ENCODE measurements at regions not wholly inside any gene's neighbourhood (a gene's known extent, or its start where the extent isn't known, plus 50 kb on each side); places are given as distances from the start of the nearest gene placed in this dataset.

DNA sequence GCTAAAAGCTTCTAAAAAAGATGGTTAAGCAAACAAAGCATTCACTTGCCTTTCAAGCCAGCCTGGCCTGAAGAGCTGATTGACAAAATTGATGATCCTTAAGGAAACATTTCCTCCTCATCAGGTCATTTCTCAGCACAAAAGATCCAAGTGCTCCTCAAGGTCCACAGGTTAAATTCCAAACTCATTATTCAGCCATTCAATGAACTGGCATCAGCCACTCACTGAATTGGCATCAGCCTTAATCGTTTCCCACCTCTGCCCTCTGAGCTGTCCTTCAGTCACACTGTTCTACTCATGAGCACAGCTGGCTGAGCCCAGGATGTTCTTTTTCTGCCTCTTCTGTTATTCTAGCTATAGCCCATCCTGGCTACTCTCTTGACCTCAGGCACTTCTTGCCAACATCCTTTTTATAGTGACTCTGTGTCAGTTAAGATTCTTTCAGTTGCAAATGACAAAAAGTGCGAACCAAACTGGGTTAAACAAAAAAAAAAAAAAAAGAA lies 147.5 kb downstream of the RAB11FIP2 start:
- no peak overlapping the region for H3K27ac ChIP-seq (ENCODE audit: low read depth, low read length)
- no peaks in the 10 kb centered on the region for H3K36me3 ChIP-seq (ENCODE audit: control insufficient read depth in 1 of 2, insufficient read depth in 2 of 2, low read length in 2 of 2)
- no peak overlapping the region for H3K4me3 ChIP-seq (ENCODE audit: low read depth in 1 of 2, low read length in 2 of 2)
- H3K9me3 ChIP-seq (ENCODE audit: control insufficient read depth in 1 of 2, low read length in 2 of 2): no peaks in the 10 kb centered on the region
- no peak overlapping the region for H3K9ac ChIP-seq (ENCODE audit: low read depth in 1 of 2, low read length in 2 of 2)
- H3K4me1 ChIP-seq (ENCODE audit: control insufficient read depth in 1 of 2, insufficient read depth in 2 of 2, low read length in 2 of 2): no peaks in the 10 kb centered on the region
- no peaks in the 10 kb centered on the region for H3K27me3 ChIP-seq (ENCODE audit: control insufficient read depth in 1 of 2, insufficient read depth in 2 of 2, low read length in 2 of 2)

DNA sequence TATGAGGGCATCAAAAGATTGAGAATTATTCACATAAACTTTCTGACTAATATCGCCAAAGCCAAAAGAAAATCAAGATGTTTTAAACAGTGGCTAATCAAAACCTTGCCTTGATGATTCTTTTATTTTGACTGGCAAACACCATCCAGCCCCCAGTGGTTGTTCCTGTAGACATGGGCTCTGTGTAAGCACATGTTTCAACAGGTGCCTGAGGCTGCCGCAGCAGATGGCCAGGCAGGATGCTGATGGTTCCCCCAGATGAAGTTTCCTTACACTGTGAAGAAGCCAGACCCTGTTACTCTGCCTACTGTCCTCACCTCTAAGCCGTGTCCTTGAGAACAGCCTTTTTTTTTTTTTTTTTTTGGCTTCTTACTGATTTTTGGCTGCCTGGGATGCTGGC lies 146.5 kb downstream of the RAB11FIP2 start:
- Histone ChIP-seq H3K9me3 (ENCODE audit: control insufficient read depth in 1 of 2, low read length in 2 of 2) (no peaks in the 10 kb centered on the region), H3K4me1 (ENCODE audit: control insufficient read depth in 1 of 2, insufficient read depth in 2 of 2, low read length in 2 of 2) (no peaks in the 10 kb centered on the region), H3K27me3 (ENCODE audit: control insufficient read depth in 1 of 2, insufficient read depth in 2 of 2, low read length in 2 of 2) (no peaks in the 10 kb centered on the region), H3K36me3 (ENCODE audit: control insufficient read depth in 1 of 2, insufficient read depth in 2 of 2, low read length in 2 of 2) (no peaks in the 10 kb centered on the region), H3K9ac (ENCODE audit: low read depth in 1 of 2, low read length in 2 of 2) (no peak overlapping the region), H3K4me3 (ENCODE audit: low read depth in 1 of 2, low read length in 2 of 2) (no peak overlapping the region), H3K27ac (ENCODE audit: low read depth, low read length) (no peak overlapping the region)

DNA sequence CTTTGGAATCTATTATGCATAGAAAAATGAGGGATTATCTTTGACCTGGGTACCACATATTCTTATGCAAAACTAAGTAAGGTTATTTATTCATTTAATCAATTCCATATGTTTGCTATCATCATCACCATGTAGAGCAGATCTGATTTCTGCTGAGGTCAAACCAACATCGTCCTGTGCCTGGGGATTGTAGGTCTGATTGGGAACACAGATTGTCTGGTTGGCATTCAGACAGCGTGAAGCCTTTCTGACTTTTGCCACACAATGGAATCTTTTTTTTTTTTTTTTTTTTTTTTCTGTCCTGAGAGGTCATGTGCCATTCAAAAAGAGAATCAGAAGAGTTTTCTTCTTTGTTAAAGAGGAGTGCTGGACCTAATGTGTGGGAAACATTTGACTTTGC lies 142.9 kb downstream of the RAB11FIP2 start:
- Histone ChIP-seq H3K9ac (ENCODE audit: low read depth in 1 of 2, low read length in 2 of 2) (no peak overlapping the region), H3K4me3 (ENCODE audit: low read depth in 1 of 2, low read length in 2 of 2) (no peak overlapping the region), H3K4me1 (ENCODE audit: control insufficient read depth in 1 of 2, insufficient read depth in 2 of 2, low read length in 2 of 2) (no peaks in the 10 kb centered on the region), H3K27me3 (ENCODE audit: control insufficient read depth in 1 of 2, insufficient read depth in 2 of 2, low read length in 2 of 2) (no peaks in the 10 kb centered on the region), H3K27ac (ENCODE audit: low read depth, low read length) (no peak overlapping the region), H3K9me3 (ENCODE audit: control insufficient read depth in 1 of 2, low read length in 2 of 2) (no peaks in the 10 kb centered on the region), H3K36me3 (ENCODE audit: control insufficient read depth in 1 of 2, insufficient read depth in 2 of 2, low read length in 2 of 2) (no peaks in the 10 kb centered on the region)

DNA sequence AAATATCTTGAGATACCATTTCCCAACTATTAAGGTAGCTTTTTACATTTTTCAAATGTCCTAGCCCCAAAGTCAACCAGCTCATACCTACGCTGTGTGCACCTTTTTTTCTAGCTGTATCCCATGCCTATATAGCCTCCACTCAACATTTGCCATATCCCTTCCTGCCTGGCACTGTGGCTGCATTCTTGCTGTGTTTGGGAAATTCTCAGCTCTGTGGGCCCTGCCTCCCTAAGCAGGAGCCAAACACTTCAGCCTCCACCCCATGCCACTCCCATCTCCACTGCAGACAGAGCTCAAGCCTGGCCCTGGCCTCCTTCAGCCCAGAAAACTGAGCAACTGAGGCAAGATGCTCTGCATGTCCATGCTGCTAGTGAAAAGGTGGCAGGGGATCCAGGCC lies 141.3 kb downstream of the RAB11FIP2 start:
- Histone ChIP-seq H3K9me3 (ENCODE audit: control insufficient read depth in 1 of 2, low read length in 2 of 2) (no peaks in the 10 kb centered on the region), H3K4me3 (ENCODE audit: low read depth in 1 of 2, low read length in 2 of 2) (no peak overlapping the region), H3K27me3 (ENCODE audit: control insufficient read depth in 1 of 2, insufficient read depth in 2 of 2, low read length in 2 of 2) (no peaks in the 10 kb centered on the region), H3K27ac (ENCODE audit: low read depth, low read length) (no peak overlapping the region), H3K36me3 (ENCODE audit: control insufficient read depth in 1 of 2, insufficient read depth in 2 of 2, low read length in 2 of 2) (no peaks in the 10 kb centered on the region), H3K4me1 (ENCODE audit: control insufficient read depth in 1 of 2, insufficient read depth in 2 of 2, low read length in 2 of 2) (no peaks in the 10 kb centered on the region), H3K9ac (ENCODE audit: low read depth in 1 of 2, low read length in 2 of 2) (no peak overlapping the region)

DNA sequence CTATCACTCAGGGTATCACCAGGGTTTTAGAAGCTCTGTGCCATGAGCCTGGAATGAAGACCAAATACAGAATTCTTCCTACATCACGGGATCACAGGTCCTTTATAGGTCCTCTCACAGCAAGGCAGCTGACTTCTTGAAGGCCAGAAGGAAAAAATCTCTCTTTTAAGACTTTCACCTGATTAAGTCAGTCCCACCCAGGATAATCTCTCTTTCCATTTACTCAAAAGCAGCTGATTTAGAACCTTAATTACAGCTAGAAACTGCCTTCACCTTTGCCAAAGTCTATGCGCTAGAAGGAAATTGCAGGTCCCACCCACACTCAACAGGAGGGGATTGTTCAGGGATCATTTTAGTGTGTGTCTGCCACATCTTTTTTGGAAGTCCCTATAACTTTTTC lies 135.1 kb downstream of the RAB11FIP2 start:
- H3K27ac ChIP-seq (ENCODE audit: low read depth, low read length): no peak overlapping the region
- no peaks in the 10 kb centered on the region for H3K27me3 ChIP-seq (ENCODE audit: control insufficient read depth in 1 of 2, insufficient read depth in 2 of 2, low read length in 2 of 2)
- no peaks in the 10 kb centered on the region for H3K4me1 ChIP-seq (ENCODE audit: control insufficient read depth in 1 of 2, insufficient read depth in 2 of 2, low read length in 2 of 2)
- H3K36me3 ChIP-seq (ENCODE audit: control insufficient read depth in 1 of 2, insufficient read depth in 2 of 2, low read length in 2 of 2): no peaks in the 10 kb centered on the region
- no peak overlapping the region for H3K4me3 ChIP-seq (ENCODE audit: low read depth in 1 of 2, low read length in 2 of 2)
- H3K9me3 ChIP-seq (ENCODE audit: control insufficient read depth in 1 of 2, low read length in 2 of 2): no peaks in the 10 kb centered on the region
- no peak overlapping the region for H3K9ac ChIP-seq (ENCODE audit: low read depth in 1 of 2, low read length in 2 of 2)

DNA sequence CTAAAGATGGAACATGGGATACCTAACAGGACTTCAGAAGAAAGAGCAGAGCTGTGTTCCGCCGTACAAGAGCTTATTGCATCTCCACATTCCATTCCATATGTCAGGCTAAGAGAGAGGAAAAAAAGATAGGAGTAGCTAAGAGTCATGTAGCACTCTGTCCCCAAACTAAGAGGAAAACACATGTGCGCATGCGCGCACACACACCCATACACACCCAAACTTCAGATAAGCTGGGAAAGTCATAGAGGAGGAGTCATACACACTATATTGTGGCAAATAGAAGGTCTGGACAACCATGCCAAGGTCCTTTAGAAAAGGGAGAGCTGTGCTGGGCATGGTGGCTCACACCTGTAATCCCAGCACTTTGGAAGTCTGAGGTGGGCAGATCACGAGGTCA lies 132.4 kb downstream of the RAB11FIP2 start:
- H3K9me3 ChIP-seq (ENCODE audit: control insufficient read depth in 1 of 2, low read length in 2 of 2): no peaks in the 10 kb centered on the region
- no peak overlapping the region for H3K4me3 ChIP-seq (ENCODE audit: low read depth in 1 of 2, low read length in 2 of 2)
- no peaks in the 10 kb centered on the region for H3K36me3 ChIP-seq (ENCODE audit: control insufficient read depth in 1 of 2, insufficient read depth in 2 of 2, low read length in 2 of 2)
- H3K27ac ChIP-seq (ENCODE audit: low read depth, low read length): no peak overlapping the region
- H3K27me3 ChIP-seq (ENCODE audit: control insufficient read depth in 1 of 2, insufficient read depth in 2 of 2, low read length in 2 of 2): no peaks in the 10 kb centered on the region
- H3K9ac ChIP-seq (ENCODE audit: low read depth in 1 of 2, low read length in 2 of 2): no peak overlapping the region
- no peaks in the 10 kb centered on the region for H3K4me1 ChIP-seq (ENCODE audit: control insufficient read depth in 1 of 2, insufficient read depth in 2 of 2, low read length in 2 of 2)

DNA sequence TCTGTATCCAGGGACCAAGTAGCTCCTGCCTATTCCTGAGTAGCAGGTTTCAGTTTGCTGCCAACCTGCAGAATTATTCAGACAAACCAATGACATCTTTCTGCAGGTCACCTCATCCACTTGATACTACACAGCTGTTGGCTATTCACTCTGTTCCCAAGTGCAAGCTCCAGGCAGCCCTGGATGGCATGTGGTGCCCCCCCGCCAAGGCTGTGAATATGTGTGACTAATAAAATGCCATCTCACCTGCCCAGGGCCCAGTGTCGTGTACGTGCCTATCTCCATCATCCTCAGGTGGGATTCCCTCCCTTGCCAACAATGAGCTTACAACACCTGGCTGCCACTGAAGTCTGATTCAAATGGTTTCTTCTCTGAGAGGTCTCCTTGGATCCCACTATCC lies 125.8 kb downstream of the RAB11FIP2 start:
- no peaks in the 10 kb centered on the region for H3K9me3 ChIP-seq (ENCODE audit: control insufficient read depth in 1 of 2, low read length in 2 of 2)
- no peak overlapping the region for H3K27ac ChIP-seq (ENCODE audit: low read depth, low read length)
- no peak overlapping the region for H3K4me3 ChIP-seq (ENCODE audit: low read depth in 1 of 2, low read length in 2 of 2)
- no peaks in the 10 kb centered on the region for H3K27me3 ChIP-seq (ENCODE audit: control insufficient read depth in 1 of 2, insufficient read depth in 2 of 2, low read length in 2 of 2)
- no peak overlapping the region for H3K9ac ChIP-seq (ENCODE audit: low read depth in 1 of 2, low read length in 2 of 2)
- H3K4me1 ChIP-seq (ENCODE audit: control insufficient read depth in 1 of 2, insufficient read depth in 2 of 2, low read length in 2 of 2): no peaks in the 10 kb centered on the region
- no peaks in the 10 kb centered on the region for H3K36me3 ChIP-seq (ENCODE audit: control insufficient read depth in 1 of 2, insufficient read depth in 2 of 2, low read length in 2 of 2)

DNA sequence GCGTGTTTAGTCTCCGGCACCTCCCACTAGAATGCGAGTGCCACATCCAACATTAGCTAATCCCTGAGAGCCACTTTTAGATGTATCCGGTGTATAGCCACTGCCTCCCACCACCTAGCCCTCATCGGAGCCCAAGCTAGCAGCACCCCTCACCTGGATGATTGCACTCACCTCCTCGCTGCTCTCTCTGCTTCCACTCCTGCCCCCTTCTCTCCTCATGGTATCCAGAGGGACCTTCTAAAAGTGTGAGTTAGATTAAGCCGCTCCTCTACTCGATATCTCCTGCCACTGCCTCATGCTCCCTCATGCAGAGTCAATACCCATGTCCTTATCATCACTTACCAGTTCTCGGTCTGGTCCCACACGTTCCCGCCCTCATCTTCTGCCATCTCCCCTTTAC lies 125.3 kb downstream of the RAB11FIP2 start:
- no peaks in the 10 kb centered on the region for H3K27me3 ChIP-seq (ENCODE audit: control insufficient read depth in 1 of 2, insufficient read depth in 2 of 2, low read length in 2 of 2)
- no peaks in the 10 kb centered on the region for H3K36me3 ChIP-seq (ENCODE audit: control insufficient read depth in 1 of 2, insufficient read depth in 2 of 2, low read length in 2 of 2)
- no peak overlapping the region for H3K4me3 ChIP-seq (ENCODE audit: low read depth in 1 of 2, low read length in 2 of 2)
- H3K9me3 ChIP-seq (ENCODE audit: control insufficient read depth in 1 of 2, low read length in 2 of 2): no peaks in the 10 kb centered on the region
- H3K27ac ChIP-seq (ENCODE audit: low read depth, low read length): no peak overlapping the region
- no peak overlapping the region for H3K9ac ChIP-seq (ENCODE audit: low read depth in 1 of 2, low read length in 2 of 2)
- no peaks in the 10 kb centered on the region for H3K4me1 ChIP-seq (ENCODE audit: control insufficient read depth in 1 of 2, insufficient read depth in 2 of 2, low read length in 2 of 2)

DNA sequence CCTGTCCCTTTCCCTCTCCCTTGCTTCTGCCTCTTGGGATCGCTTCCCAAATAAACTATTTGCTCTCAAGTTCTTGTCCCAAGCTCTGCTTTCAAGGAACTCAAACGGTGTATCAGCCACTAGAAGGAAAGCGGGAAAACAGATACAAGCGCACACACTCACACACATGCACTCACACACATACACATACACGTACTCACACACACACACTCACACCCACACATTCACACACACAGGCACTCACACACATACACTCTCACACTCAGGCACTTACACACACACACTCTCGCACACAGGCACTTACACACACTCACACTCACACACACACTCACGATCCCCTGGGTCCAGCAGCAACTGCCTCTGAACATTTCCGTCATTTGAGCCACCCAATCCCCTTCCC lies 121.9 kb downstream of the RAB11FIP2 start:
- H3K4me1 ChIP-seq (ENCODE audit: control insufficient read depth in 1 of 2, insufficient read depth in 2 of 2, low read length in 2 of 2): no peaks in the 10 kb centered on the region
- H3K4me3 ChIP-seq (ENCODE audit: low read depth in 1 of 2, low read length in 2 of 2): no peak overlapping the region
- no peaks in the 10 kb centered on the region for H3K9me3 ChIP-seq (ENCODE audit: control insufficient read depth in 1 of 2, low read length in 2 of 2)
- no peaks in the 10 kb centered on the region for H3K36me3 ChIP-seq (ENCODE audit: control insufficient read depth in 1 of 2, insufficient read depth in 2 of 2, low read length in 2 of 2)
- H3K27ac ChIP-seq (ENCODE audit: low read depth, low read length): no peak overlapping the region
- H3K27me3 ChIP-seq (ENCODE audit: control insufficient read depth in 1 of 2, insufficient read depth in 2 of 2, low read length in 2 of 2): no peaks in the 10 kb centered on the region
- no peak overlapping the region for H3K9ac ChIP-seq (ENCODE audit: low read depth in 1 of 2, low read length in 2 of 2)

DNA sequence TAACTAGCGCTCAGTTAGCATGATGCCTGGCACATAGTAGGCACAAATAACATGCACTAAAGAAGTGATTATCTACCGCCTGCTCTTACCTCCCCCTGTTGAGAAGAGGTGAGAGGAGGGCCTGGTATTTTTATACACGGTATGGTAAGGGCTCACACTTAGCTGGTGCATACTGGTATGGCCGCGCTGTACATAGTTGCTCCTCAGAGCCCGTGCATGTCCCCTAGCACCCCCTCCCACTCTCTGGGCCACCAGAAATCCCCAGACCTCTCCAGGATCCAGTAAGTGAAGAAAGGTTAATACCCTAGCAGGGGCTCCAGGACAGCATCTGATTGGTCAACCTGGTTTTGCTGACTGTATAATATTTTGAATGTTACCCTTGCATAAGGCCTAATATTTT lies 121.4 kb downstream of the RAB11FIP2 start:
- no peak overlapping the region for H3K27ac ChIP-seq (ENCODE audit: low read depth, low read length)
- H3K4me3 ChIP-seq (ENCODE audit: low read depth in 1 of 2, low read length in 2 of 2): no peak overlapping the region
- no peaks in the 10 kb centered on the region for H3K4me1 ChIP-seq (ENCODE audit: control insufficient read depth in 1 of 2, insufficient read depth in 2 of 2, low read length in 2 of 2)
- H3K27me3 ChIP-seq (ENCODE audit: control insufficient read depth in 1 of 2, insufficient read depth in 2 of 2, low read length in 2 of 2): no peaks in the 10 kb centered on the region
- no peaks in the 10 kb centered on the region for H3K36me3 ChIP-seq (ENCODE audit: control insufficient read depth in 1 of 2, insufficient read depth in 2 of 2, low read length in 2 of 2)
- H3K9ac ChIP-seq (ENCODE audit: low read depth in 1 of 2, low read length in 2 of 2): no peak overlapping the region
- no peaks in the 10 kb centered on the region for H3K9me3 ChIP-seq (ENCODE audit: control insufficient read depth in 1 of 2, low read length in 2 of 2)

DNA sequence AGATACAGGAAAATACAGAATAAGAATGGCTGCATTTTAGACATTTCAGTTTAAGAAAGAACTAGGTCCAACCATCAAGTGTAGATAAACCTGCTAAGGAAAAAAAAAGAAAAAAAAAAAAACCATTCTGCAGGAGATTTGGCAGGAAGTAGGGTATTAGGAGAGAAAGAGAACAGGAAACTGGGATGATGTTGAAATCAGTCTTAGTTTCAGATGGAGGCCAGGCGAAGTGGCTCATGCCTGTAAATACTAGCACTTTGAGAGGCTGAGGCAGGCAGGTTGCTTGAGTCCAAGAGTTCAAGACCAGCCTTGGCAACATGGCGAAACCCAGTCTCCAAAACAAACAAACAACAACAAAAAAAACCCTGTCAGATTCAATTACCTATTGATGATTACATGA lies 120.2 kb downstream of the RAB11FIP2 start:
- H3K4me3 ChIP-seq (ENCODE audit: low read depth in 1 of 2, low read length in 2 of 2): no peak overlapping the region
- no peak overlapping the region for H3K9ac ChIP-seq (ENCODE audit: low read depth in 1 of 2, low read length in 2 of 2)
- no peaks in the 10 kb centered on the region for H3K9me3 ChIP-seq (ENCODE audit: control insufficient read depth in 1 of 2, low read length in 2 of 2)
- no peaks in the 10 kb centered on the region for H3K36me3 ChIP-seq (ENCODE audit: control insufficient read depth in 1 of 2, insufficient read depth in 2 of 2, low read length in 2 of 2)
- no peaks in the 10 kb centered on the region for H3K27me3 ChIP-seq (ENCODE audit: control insufficient read depth in 1 of 2, insufficient read depth in 2 of 2, low read length in 2 of 2)
- H3K27ac ChIP-seq (ENCODE audit: low read depth, low read length): no peak overlapping the region
- H3K4me1 ChIP-seq (ENCODE audit: control insufficient read depth in 1 of 2, insufficient read depth in 2 of 2, low read length in 2 of 2): no peaks in the 10 kb centered on the region

Measured in duodenal mucosa (tissue), 2 donors.